ENCODE measurements at regions not wholly inside any gene's neighbourhood (a gene's known extent, or its start where the extent isn't known, plus 50 kb on each side); places are given as distances from the start of the nearest gene placed in this dataset.

- POLR2A ChIA-PET = no interaction called here
- H3K9me3 Mint-ChIP-seq (ENCODE audit: unreplicated experiment) = peaks cover 8% of the 10 kb centered on the region
- H3K4me1 Mint-ChIP-seq (ENCODE audit: insufficient read depth, unreplicated experiment) = no peaks in the 10 kb centered on the region
- intact Hi-C loops (cut with micrococcal nuclease) = no loop called here
- no peaks in the 10 kb centered on the region for H3K27me3 Mint-ChIP-seq (ENCODE audit: insufficient read depth, unreplicated experiment)
- DNase-seq (ENCODE audit: unreplicated experiment) = no peak
- no peak for TF ChIP-seq CTCF (IDR thresholded peaks at IDR 0.05; ENCODE audit: unreplicated experiment)
- H3K27ac Mint-ChIP-seq (ENCODE audit: low read depth, unreplicated experiment) = no peak overlapping the region
- H3K4me3 Mint-ChIP-seq (ENCODE audit: unreplicated experiment) = no peak overlapping the region
- no TSS peak for BruUV-seq (replicated peaks)
- CTCF ChIA-PET = interaction anchor here (0.7 to 0.8 kb wide), 2 partner anchors 18 to 43 kb away, joined by 3 read pairs; no protein-coding TSS in a partner anchor
- H3K36me3 Mint-ChIP-seq (ENCODE audit: insufficient read depth, unreplicated experiment) = no peaks in the 10 kb centered on the region
Measured at GRCh38 chr13:80516818-80517348, 176.0 kb upstream of the SPRY2 start.

GRCh38 chr13:80515296-80515695 lies 174.4 kb upstream of the SPRY2 start:
- Mint-ChIP-seq H3K27me3 (ENCODE audit: insufficient read depth, unreplicated experiment) (no peaks in the 10 kb centered on the region), H3K4me1 (ENCODE audit: insufficient read depth, unreplicated experiment) (peaks cover under 1% of the 10 kb centered on the region), H3K36me3 (ENCODE audit: insufficient read depth, unreplicated experiment) (no peaks in the 10 kb centered on the region), H3K9me3 (ENCODE audit: unreplicated experiment) (peaks cover 8% of the 10 kb centered on the region), H3K4me3 (ENCODE audit: unreplicated experiment) (no peak overlapping the region), H3K27ac (ENCODE audit: low read depth, unreplicated experiment) (no peak overlapping the region)
- BruUV-seq (replicated peaks) = no TSS peak
- TF ChIP-seq CTCF (IDR thresholded peaks at IDR 0.05; ENCODE audit: unreplicated experiment) = no peak
- DNase-seq (ENCODE audit: unreplicated experiment) = no peak
- ChIA-PET CTCF (interaction anchor here (1.1 kb wide), 1 partner anchor 52 kb away, joined by 3 read pairs; no protein-coding TSS in a partner anchor), POLR2A (interaction anchor here (0.6 kb wide), 1 partner anchor 128 kb away, joined by 3 read pairs; no protein-coding TSS in a partner anchor)
- intact Hi-C loops (cut with micrococcal nuclease) = no loop called here

GRCh38 chr13:80513196-80513595 lies 172.3 kb upstream of the SPRY2 start:
- TF ChIP-seq CTCF (IDR thresholded peaks at IDR 0.05; ENCODE audit: unreplicated experiment) = no peak
- H3K4me1 Mint-ChIP-seq (ENCODE audit: insufficient read depth, unreplicated experiment) = peaks cover 18% of the 10 kb centered on the region
- no peak overlapping the region for H3K27ac Mint-ChIP-seq (ENCODE audit: low read depth, unreplicated experiment)
- POLR2A ChIA-PET = interaction anchor here (1.5 kb wide), 1 partner anchor 8 kb away, joined by 3 read pairs; no protein-coding TSS in a partner anchor
- H3K4me3 Mint-ChIP-seq (ENCODE audit: unreplicated experiment) = no peak overlapping the region
- no peaks in the 10 kb centered on the region for H3K27me3 Mint-ChIP-seq (ENCODE audit: insufficient read depth, unreplicated experiment)
- CTCF ChIA-PET = no interaction called here
- intact Hi-C loops (cut with micrococcal nuclease) = no loop called here
- no peaks in the 10 kb centered on the region for H3K9me3 Mint-ChIP-seq (ENCODE audit: unreplicated experiment)
- no TSS peak for BruUV-seq (replicated peaks)
- no peaks in the 10 kb centered on the region for H3K36me3 Mint-ChIP-seq (ENCODE audit: insufficient read depth, unreplicated experiment)
- DNase-seq (ENCODE audit: unreplicated experiment) = no peak

GRCh38 chr13:80510686-80511085 lies 169.8 kb upstream of the SPRY2 start:
- intact Hi-C loops (cut with micrococcal nuclease) = no loop called here
- Mint-ChIP-seq H3K27ac (ENCODE audit: low read depth, unreplicated experiment) (no peak overlapping the region), H3K27me3 (ENCODE audit: insufficient read depth, unreplicated experiment) (no peaks in the 10 kb centered on the region), H3K9me3 (ENCODE audit: unreplicated experiment) (no peaks in the 10 kb centered on the region), H3K4me3 (ENCODE audit: unreplicated experiment) (no peak overlapping the region), H3K36me3 (ENCODE audit: insufficient read depth, unreplicated experiment) (no peaks in the 10 kb centered on the region), H3K4me1 (ENCODE audit: insufficient read depth, unreplicated experiment) (peaks cover 23% of the 10 kb centered on the region)
- BruUV-seq (replicated peaks) = no TSS peak
- ChIA-PET POLR2A (interaction anchor here (1.0 kb wide), 1 partner anchor 40 kb away, joined by 3 read pairs; no protein-coding TSS in a partner anchor), CTCF (interaction anchor here (0.6 to 0.9 kb wide), 3 partner anchors 23 to 392 kb away, joined by 3 to 8 read pairs (median 5); no protein-coding TSS in a partner anchor)
- TF ChIP-seq CTCF (IDR thresholded peaks at IDR 0.05; ENCODE audit: unreplicated experiment) = no peak
- no peak for DNase-seq (ENCODE audit: unreplicated experiment)
